IMR-90 (cell line): ENCODE measurements at regions not wholly inside any gene's neighbourhood (a gene's known extent, or its start where the extent isn't known, plus 50 kb on each side); places are given as distances from the start of the nearest gene placed in this dataset.

Source experiments
- ATAC-seq: fragments of 200-7000 bp; cut with Tn5 transposase; 2 replicates; pipeline ENCODE4 v1.9.1; 2020; ENCODE audit warnings: low read depth, mild to moderate bottlenecking, moderate library complexity
- BruUV-seq: library from RNA; stranded (reverse); fragments of 400-500 nt; replicated peaks from 2 replicates; lab custom pipeline; 2021; lab: Mats Ljungman, UMichigan
- CTCF ChIA-PET: fragments of 300-600 bp; formaldehyde crosslinking; extraction: SDS; loops from one replicate; lab custom pipeline; 2021; ENCODE audit warnings: antibody characterized with exemption; lab: Yijun Ruan, JAX
- POLR2A ChIA-PET: fragments of 300-600 bp; sonication (Branson Sonifier 250); formaldehyde crosslinking; loops from one replicate; lab custom pipeline; 2022; ENCODE audit warnings: antibody characterized with exemption; ENCODE audit not compliant: unreplicated experiment; lab: Charles Lee
- DNase-seq: peaks from one replicate; pipeline ENCODE4 v3.0.0; 2013
- H2AFZ ChIP-seq: replicated peaks from 2 replicates; pipeline ENCODE3; 2013; ENCODE audit warnings: low read length, mild to moderate bottlenecking; ENCODE audit not compliant: poor library complexity
- H2AK5ac ChIP-seq: 2 replicates; pipeline ENCODE4 v1.6.1; 2013; ENCODE audit warnings: low read depth, low read length, inconsistent platforms
- H2AK9ac ChIP-seq: replicated peaks from 2 replicates; pipeline ENCODE3; 2013; ENCODE audit warnings: mild to moderate bottlenecking, low read depth, low read length, moderate library complexity; ENCODE audit not compliant: poor library complexity
- H2BK120ac ChIP-seq: 2 replicates; pipeline ENCODE4 v1.6.1; 2013; ENCODE audit warnings: low read depth, low read length, inconsistent platforms
- H2BK15ac ChIP-seq: 3 replicates; pipeline ENCODE4 v1.6.1; 2013; ENCODE audit warnings: low read depth, low read length, inconsistent platforms
- H2BK20ac ChIP-seq: 2 replicates; pipeline ENCODE4 v1.6.1; 2013; ENCODE audit warnings: low read depth, mild to moderate bottlenecking, inconsistent platforms, low read length, moderate library complexity
- H2BK5ac ChIP-seq: 2 replicates; pipeline ENCODE4 v1.6.1; 2013; ENCODE audit warnings: mild to moderate bottlenecking, low read depth, low read length, inconsistent platforms; ENCODE audit not compliant: poor library complexity, severe bottlenecking
- H3K14ac ChIP-seq: replicated peaks from 2 replicates; pipeline ENCODE4 v1.6.1; 2013; ENCODE audit warnings: low read depth, low read length, inconsistent platforms
- H3K18ac ChIP-seq: 2 replicates; pipeline ENCODE4 v1.6.1; 2013; ENCODE audit warnings: low read depth, low read length, control low read depth
- H3K23ac ChIP-seq: 2 replicates; pipeline ENCODE4 v1.6.1; 2013; ENCODE audit warnings: low read depth, low read length, inconsistent platforms
- H3K27ac ChIP-seq: 2 replicates; pipeline ENCODE4 v1.5.1; 2013; ENCODE audit warnings: mild to moderate bottlenecking, control low read depth, low read length; ENCODE audit not compliant: insufficient read depth
- H3K27me3 ChIP-seq: 2 replicates; pipeline ENCODE4 v1.6.1; 2013; ENCODE audit warnings: low read length; ENCODE audit not compliant: control insufficient read depth, insufficient read depth
- H3K36me3 ChIP-seq: 2 replicates; pipeline ENCODE4 v1.6.1; 2013; ENCODE audit warnings: low read length, mixed read lengths; ENCODE audit not compliant: control insufficient read depth, insufficient read depth
- H3K4ac ChIP-seq: 2 replicates; pipeline ENCODE4 v1.6.1; 2013; ENCODE audit warnings: low read depth, low read length, inconsistent platforms
- H3K4me1 ChIP-seq: 2 replicates; pipeline ENCODE4 v1.6.1; 2013; ENCODE audit warnings: low read length, mixed read lengths; ENCODE audit not compliant: control insufficient read depth, insufficient read depth
- H3K4me2 ChIP-seq: 2 replicates; pipeline ENCODE4 v1.6.1; 2013; ENCODE audit warnings: low read depth, mild to moderate bottlenecking, control low read depth, low read length, moderate library complexity
- H3K4me3 ChIP-seq: 2 replicates; pipeline ENCODE4 v1.5.1; 2013; ENCODE audit warnings: low read depth, mild to moderate bottlenecking, control low read depth, low read length, moderate library complexity; ENCODE audit not compliant: insufficient read depth
- H3K56ac ChIP-seq: 2 replicates; pipeline ENCODE4 v1.6.1; 2013; ENCODE audit warnings: low read length, inconsistent platforms; ENCODE audit not compliant: insufficient read depth; ENCODE audit errors: extremely low read depth
- H3K79me1 ChIP-seq, 2 experiments: 2 replicates each; pipeline ENCODE4 v1.6.1; 2013; ENCODE audit warnings: low read length in 2 of 2, inconsistent platforms in 1 of 2, low read depth in 1 of 2
- H3K9ac ChIP-seq: 2 replicates; pipeline ENCODE4 v1.6.1; 2013; ENCODE audit warnings: low read depth, low read length, control low read depth
- H3K9me1 ChIP-seq: 2 replicates; pipeline ENCODE4 v1.6.1; 2013; ENCODE audit warnings: low read length, inconsistent platforms; ENCODE audit not compliant: insufficient read depth
- H3K9me3 ChIP-seq: 2 replicates; pipeline ENCODE4 v1.6.1; 2013; ENCODE audit warnings: low read length; ENCODE audit not compliant: control insufficient read depth, insufficient read depth
- H4K20me1 ChIP-seq: 2 replicates; pipeline ENCODE4 v1.6.1; 2013; ENCODE audit warnings: low read length, inconsistent platforms; ENCODE audit not compliant: insufficient read depth
- H4K5ac ChIP-seq: 2 replicates; pipeline ENCODE4 v1.6.1; 2013; ENCODE audit warnings: mild to moderate bottlenecking, low read depth, low read length, control low read depth
- H4K8ac ChIP-seq, 2 experiments: 2 replicates each; pipeline ENCODE4 v1.6.1; 2013; ENCODE audit warnings: low read depth in 2 of 2, low read length in 2 of 2, control low read depth in 1 of 2, inconsistent platforms in 1 of 2
- H4K91ac ChIP-seq: 2 replicates; pipeline ENCODE4 v1.6.1; 2013; ENCODE audit warnings: low read depth, low read length, inconsistent platforms; ENCODE audit not compliant: insufficient read depth
- BHLHE40 ChIP-seq: fragments of 150-350 bp; IDR thresholded peaks from 2 replicates; pipeline ENCODE4 v1.6.1; 2016; ENCODE audit warnings: mild to moderate bottlenecking, low read depth, low read length
- CEBPB ChIP-seq: IDR thresholded peaks from 2 replicates; pipeline ENCODE4 v1.6.1; 2012; ENCODE audit warnings: low read depth, low read length, improper control_type of control experiment
- CHD1 ChIP-seq: IDR thresholded peaks from 2 replicates; pipeline ENCODE4 v1.6.1; 2012; ENCODE audit warnings: low read depth, low read length, improper control_type of control experiment
- ELK1 ChIP-seq: fragments of 150-350 bp; IDR thresholded peaks from 2 replicates; pipeline ENCODE4 v1.6.1; 2016; ENCODE audit warnings: low read depth, mild to moderate bottlenecking, low read length, moderate library complexity, borderline replicate concordance
- FOS ChIP-seq: fragments of 150-350 bp; IDR thresholded peaks from 2 replicates; pipeline ENCODE4 v1.6.1; 2016; ENCODE audit warnings: low read depth, low read length
- MAFK ChIP-seq: IDR thresholded peaks from 2 replicates; pipeline ENCODE4 v1.6.1; 2012; ENCODE audit warnings: low read depth, low read length, improper control_type of control experiment
- MAZ ChIP-seq: IDR thresholded peaks from 2 replicates; pipeline ENCODE4 v1.6.1; 2012; ENCODE audit warnings: low read depth, mild to moderate bottlenecking, low read length, improper control_type of control experiment, moderate library complexity, borderline replicate concordance
- MXI1 ChIP-seq: IDR thresholded peaks from 2 replicates; pipeline ENCODE4 v1.6.1; 2012; ENCODE audit warnings: low read depth, mild to moderate bottlenecking, low read length, moderate library complexity, borderline replicate concordance
- NFE2L2 ChIP-seq: fragments of 150-350 bp; IDR thresholded peaks from 2 replicates; pipeline ENCODE4 v1.6.1; 2016; ENCODE audit warnings: low read depth, mild to moderate bottlenecking, low read length
- POLR2A ChIP-seq: IDR thresholded peaks from 2 replicates; pipeline ENCODE4 v1.6.1; 2012; ENCODE audit warnings: mild to moderate bottlenecking, low read depth, low read length
- RAD21 ChIP-seq: IDR thresholded peaks from 2 replicates; pipeline ENCODE4 v1.6.1; 2012; ENCODE audit warnings: low read length, improper control_type of control experiment
- RCOR1 ChIP-seq: IDR thresholded peaks from 2 replicates; pipeline ENCODE4 v1.6.1; 2012; ENCODE audit warnings: mild to moderate bottlenecking, low read length, improper control_type of control experiment; ENCODE audit not compliant: insufficient replicate concordance
- RFX5 ChIP-seq: IDR thresholded peaks from 2 replicates; pipeline ENCODE4 v1.8.0; 2012; ENCODE audit warnings: low read depth, mild to moderate bottlenecking, low read length, moderate library complexity
- WGBS, 2 experiments: methylation state at CpG; one replicate each; pipeline versions ENCODE4 v1.1.5 to v1.1.7; 2013; ENCODE audit warnings: missing lambda C conversion rate in 2 of 2; ENCODE audit not compliant: insufficient read length in 1 of 2; ENCODE audit errors: extremely low coverage in 2 of 2; 5-methylcytosine and 5-hydroxymethylcytosine counted together
- dilution Hi-C: fragments of 300-500 bp; cut with HindIII; formaldehyde crosslinking; loops from one replicate; pipeline ENCODE4 v1.14.3; 2018; ENCODE audit warnings: low sequenced_read_pairs; ENCODE audit not compliant: unreplicated experiment
- in situ Hi-C: fragments of 300-500 bp; cut with MboI; formaldehyde crosslinking; loops from 3 replicates; pipeline ENCODE4 v1.14.3; 2019; ENCODE audit warnings: low sequenced_read_pairs, inconsistent platforms, mixed read lengths
- intact Hi-C: fragments of 100-400 bp; cut with micrococcal nuclease; formaldehyde crosslinking; loops from 2 replicates; pipeline ENCODE4 v1.10.0; 2022

GRCh38 chr12:98235301-98235700 is 280.1 kb upstream of the TMPO start:
- TF ChIP-seq CHD1 = no peak
- TF ChIP-seq POLR2A = no peak
- no peak for TF ChIP-seq RAD21
- no peak for TF ChIP-seq CEBPB
- no peak for TF ChIP-seq BHLHE40
- no peak for TF ChIP-seq MAZ
- no peak for TF ChIP-seq FOS
- TF ChIP-seq MAFK = no peak
- no peak for TF ChIP-seq ELK1
- TF ChIP-seq RFX5 = no peak
- TF ChIP-seq MXI1 = no peak
- no peak for TF ChIP-seq RCOR1
- TF ChIP-seq NFE2L2 = no peak
- Histone ChIP-seq H2AK5ac (no peak overlapping the region), H3K23ac (no peak overlapping the region), H3K9me3 (no peaks in the 10 kb centered on the region), H3K56ac (no peak overlapping the region), H2BK120ac (no peak overlapping the region), H3K4me2 (no peak overlapping the region), H3K14ac (no peak overlapping the region), H2BK5ac (no peak overlapping the region), H3K4me1 (no peaks in the 10 kb centered on the region), H4K20me1 (no peaks in the 10 kb centered on the region), H4K8ac (no peak overlapping the region), H3K36me3 (no peaks in the 10 kb centered on the region), H3K18ac (no peak overlapping the region), H2AFZ (no peak overlapping the region), H3K27ac (no peak overlapping the region), H3K79me1 (no peaks in the 10 kb centered on the region), H2BK20ac (no peak overlapping the region), H4K91ac (no peak overlapping the region), H3K4me3 (no peak overlapping the region), H3K9me1 (no peaks in the 10 kb centered on the region), H2AK9ac (no peak overlapping the region), H3K4ac (no peak overlapping the region), H4K5ac (no peak overlapping the region), H3K9ac (no peak overlapping the region), H3K27me3 (no peaks in the 10 kb centered on the region), H2BK15ac (no peak overlapping the region)
- ChIA-PET POLR2A (no interaction called here), CTCF (no interaction called here)
- DNase-seq (no peak), ATAC-seq (no peak)
- WGBS, 2 experiments = no CpG with 5 or more reads among the region's 2 CpGs
- dilution Hi-C loops = no loop called here
- in situ Hi-C loops = no loop called here
- BruUV-seq = no TSS peak
- intact Hi-C loops = no loop called here
